GM19452 (cell line): ENCODE measurements at regions not wholly inside any gene's neighbourhood (a gene's known extent, or its start where the extent isn't known, plus 50 kb on each side); places are given as distances from the start of the nearest gene placed in this dataset.
"Not testable (repeated sequence)": the region's sequence is repeated elsewhere in the genome, so short reads cannot be mapped to it uniquely, and the experiment has no call there.

Source experiments
- ATAC-seq: cut with Tn5 transposase; IDR thresholded peaks from one replicate; pipeline ENCODE4 v1.9.1; 2021; ENCODE audit not compliant: unreplicated experiment

GRCh38 chr4:116688536-116688935 is 396.8 kb downstream of the TRAM1L1 start:
- ATAC-seq, result no peak

- no peak for ATAC-seq
These were observed 417.2 kb downstream of the TRAM1L1 start for GRCh38 chr4:116668190-116668589.

GRCh38 chr4:116665716-116666115 is 419.7 kb downstream of the TRAM1L1 start:
- ATAC-seq, result no peak

- ATAC-seq, result no peak
These were observed 421.2 kb downstream of the TRAM1L1 start for GRCh38 chr4:116664198-116664597.

GRCh38 chr4:116639070-116639577 is 446.3 kb downstream of the TRAM1L1 start:
- no peak for ATAC-seq

GRCh38 chr4:116638592-116638991 is 446.8 kb downstream of the TRAM1L1 start:
- ATAC-seq, result no peak

- peak; percentile 95 for ATAC-seq
These were observed 448.5 kb downstream of the TRAM1L1 start for GRCh38 chr4:116636917-116637316.

- no peak for ATAC-seq
These were observed 453.1 kb downstream of the TRAM1L1 start for GRCh38 chr4:116632269-116632668.

- ATAC-seq, result no peak
These were observed 456.8 kb downstream of the TRAM1L1 start for GRCh38 chr4:116628598-116628997.

- no peak for ATAC-seq
These were observed 457.8 kb downstream of the TRAM1L1 start for GRCh38 chr4:116627545-116627944.

GRCh38 chr4:116619508-116619907 is 465.9 kb downstream of the TRAM1L1 start:
- not testable (repeated sequence) for ATAC-seq

GRCh38 chr4:116618638-116619037 is 466.7 kb downstream of the TRAM1L1 start:
- no peak for ATAC-seq

- no peak for ATAC-seq
These were observed 482.3 kb downstream of the TRAM1L1 start for GRCh38 chr4:116603096-116603495.

- ATAC-seq, result no peak
These were observed 485.5 kb downstream of the TRAM1L1 start for GRCh38 chr4:116599859-116600258.

GRCh38 chr4:116598980-116599789 is 486.2 kb downstream of the TRAM1L1 start:
- no peak for ATAC-seq

- no peak for ATAC-seq
These were observed 487.0 kb downstream of the TRAM1L1 start for GRCh38 chr4:116598155-116598979.

- ATAC-seq, result no peak
These were observed 494.7 kb downstream of the TRAM1L1 start for GRCh38 chr4:116590648-116591047.

- ATAC-seq, result no peak
These were observed 496.6 kb downstream of the TRAM1L1 start for GRCh38 chr4:116588783-116589182.

- ATAC-seq, result no peak
These were observed 500.1 kb downstream of the TRAM1L1 start for GRCh38 chr4:116585246-116585645.

GRCh38 chr4:116577321-116577720 is 508.1 kb downstream of the TRAM1L1 start:
- ATAC-seq, result no peak

- ATAC-seq, result no peak
These were observed 511.8 kb downstream of the TRAM1L1 start for GRCh38 chr4:116573540-116573939.

GRCh38 chr4:116561768-116562167 is 523.6 kb downstream of the TRAM1L1 start:
- ATAC-seq, result no peak
